ENCODE measurements at regions not wholly inside any gene's neighbourhood (a gene's known extent, or its start where the extent isn't known, plus 50 kb on each side); places are given as distances from the start of the nearest gene placed in this dataset.

DNA sequence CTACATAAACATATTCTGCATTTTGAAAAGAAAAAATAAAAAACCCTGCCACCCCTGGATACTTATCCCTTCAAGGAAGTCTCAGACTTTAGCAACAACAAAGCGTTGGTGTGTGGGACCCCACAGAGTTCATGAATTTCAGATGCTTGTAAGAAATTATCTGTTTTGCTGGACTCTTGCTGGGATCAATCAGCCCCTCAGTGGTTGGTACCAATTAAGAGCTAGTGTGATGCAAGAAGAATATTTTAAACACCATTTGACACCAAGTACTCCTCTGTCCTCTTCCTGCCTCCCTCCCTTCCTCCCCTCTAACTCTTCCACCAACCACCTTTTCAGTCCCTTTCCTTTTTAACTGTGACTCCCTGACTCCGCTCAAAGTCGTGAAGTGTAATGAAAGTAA is 51.5 kb downstream of the SST start:
- H3K36me3 ChIP-seq (ENCODE audit: control insufficient read depth, insufficient read depth, low read length, severe bottlenecking) = no peaks in the 10 kb centered on the region
- H3K4me3 ChIP-seq (ENCODE audit: low read length) = no peak overlapping the region
- H3K4me1 ChIP-seq (ENCODE audit: control insufficient read depth, insufficient read depth, low read length) = no peaks in the 10 kb centered on the region
- no peaks in the 10 kb centered on the region for H3K27me3 ChIP-seq (replicated peaks; ENCODE audit: control insufficient read depth, insufficient read depth, low read length)
- no peak overlapping the region for H3K9ac ChIP-seq (ENCODE audit: low read length)
- DNase-seq (ENCODE audit: low read depth) = no peak
- no peaks in the 10 kb centered on the region for H3K9me3 ChIP-seq (ENCODE audit: control insufficient read depth, low read length)

DNA sequence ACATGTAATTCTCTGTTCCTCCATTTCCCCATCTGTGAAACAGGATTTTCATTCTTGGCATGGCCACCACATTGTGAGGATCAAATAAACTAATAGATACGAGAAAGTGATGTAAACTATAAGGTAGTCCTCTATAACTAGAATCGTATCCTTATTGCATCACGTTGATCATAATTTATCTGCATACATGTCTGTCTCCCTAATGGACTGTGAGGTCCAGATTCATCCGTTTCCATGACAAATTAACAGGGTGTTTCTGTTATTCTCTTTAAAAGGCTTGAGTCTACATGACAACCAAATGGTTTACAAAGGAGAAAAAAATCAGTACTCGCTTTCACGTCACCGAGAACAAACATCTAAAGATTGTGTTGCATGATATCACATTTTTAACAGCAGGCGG is 53.0 kb downstream of the SST start:
- Histone ChIP-seq H3K4me1 (ENCODE audit: control insufficient read depth, insufficient read depth, low read length) (peaks cover 11% of the 10 kb centered on the region), H3K4me3 (ENCODE audit: low read length) (no peak overlapping the region)

DNA sequence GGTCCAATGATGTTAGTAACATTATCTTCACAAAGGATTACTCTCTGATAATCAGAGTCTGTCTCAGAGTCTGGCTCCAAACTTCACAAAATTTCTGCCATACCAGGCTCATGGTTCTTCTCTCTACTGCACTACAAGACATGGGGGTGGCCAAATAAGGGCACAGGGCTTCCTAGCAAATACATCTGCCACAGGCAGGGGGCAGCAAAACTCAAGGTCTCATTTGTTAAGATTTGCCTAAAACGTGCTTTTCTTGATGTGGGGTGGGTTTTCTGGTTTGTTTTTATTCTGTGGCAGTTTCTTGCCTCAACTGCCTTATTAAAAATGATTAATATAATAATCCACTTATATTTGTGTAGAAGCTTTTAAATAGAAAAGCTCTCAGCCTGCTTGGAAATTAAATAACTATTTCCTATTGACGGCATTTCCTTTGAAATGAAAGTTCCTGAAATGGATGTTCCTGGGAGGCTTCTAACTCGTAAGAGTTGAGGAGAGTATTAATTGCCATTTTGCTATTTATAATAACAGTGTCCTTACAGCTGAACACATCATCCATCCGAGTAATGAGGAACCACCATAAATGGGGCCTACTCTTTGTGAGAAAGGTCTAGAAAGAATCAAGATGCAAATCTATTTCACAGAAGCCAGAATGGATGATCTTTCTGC is 53.8 kb downstream of the SST start:
- Histone ChIP-seq H3K9me3 (ENCODE audit: control insufficient read depth, low read length) (no peaks in the 10 kb centered on the region), H3K4me3 (ENCODE audit: low read length) (no peak overlapping the region), H3K4me1 (ENCODE audit: control insufficient read depth, insufficient read depth, low read length) (peaks cover 18% of the 10 kb centered on the region), H3K36me3 (ENCODE audit: control insufficient read depth, insufficient read depth, low read length, severe bottlenecking) (no peaks in the 10 kb centered on the region), H3K9ac (ENCODE audit: low read length) (no peak overlapping the region), H3K27me3 (replicated peaks; ENCODE audit: control insufficient read depth, insufficient read depth, low read length) (no peaks in the 10 kb centered on the region)
- DNase-seq (ENCODE audit: low read depth) = peak; percentile 58

More for the DNA sequence above, 53.0 kb downstream of the SST start:
- Histone ChIP-seq H3K27me3 (replicated peaks; ENCODE audit: control insufficient read depth, insufficient read depth, low read length) (no peaks in the 10 kb centered on the region), H3K9ac (ENCODE audit: low read length) (no peak overlapping the region), H3K9me3 (ENCODE audit: control insufficient read depth, low read length) (no peaks in the 10 kb centered on the region), H3K36me3 (ENCODE audit: control insufficient read depth, insufficient read depth, low read length, severe bottlenecking) (no peaks in the 10 kb centered on the region)
- no peak for DNase-seq (ENCODE audit: low read depth)

DNA sequence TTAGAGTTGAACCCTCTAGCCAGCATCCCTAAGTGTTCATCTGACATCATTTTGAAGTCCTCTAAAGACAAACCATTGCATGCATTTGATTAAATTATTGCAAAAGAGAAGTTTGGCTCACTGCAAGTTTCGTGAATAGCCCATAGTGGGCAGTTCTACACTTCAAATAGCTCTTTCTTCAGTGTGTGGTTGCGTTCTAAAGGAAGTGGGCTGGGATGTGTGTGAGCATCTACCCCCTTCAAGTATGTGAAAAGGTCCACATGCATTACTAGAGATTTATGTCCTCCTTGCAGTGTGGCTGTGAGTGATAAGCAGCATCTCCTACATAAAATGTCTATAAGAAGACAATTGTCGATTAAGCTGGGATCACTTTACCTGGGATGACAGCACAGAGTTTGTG is 54.6 kb downstream of the SST start:
- no peak for DNase-seq (ENCODE audit: low read depth)
- Histone ChIP-seq H3K9ac (ENCODE audit: low read length) (no peak overlapping the region), H3K4me3 (ENCODE audit: low read length) (no peak overlapping the region)

DNA sequence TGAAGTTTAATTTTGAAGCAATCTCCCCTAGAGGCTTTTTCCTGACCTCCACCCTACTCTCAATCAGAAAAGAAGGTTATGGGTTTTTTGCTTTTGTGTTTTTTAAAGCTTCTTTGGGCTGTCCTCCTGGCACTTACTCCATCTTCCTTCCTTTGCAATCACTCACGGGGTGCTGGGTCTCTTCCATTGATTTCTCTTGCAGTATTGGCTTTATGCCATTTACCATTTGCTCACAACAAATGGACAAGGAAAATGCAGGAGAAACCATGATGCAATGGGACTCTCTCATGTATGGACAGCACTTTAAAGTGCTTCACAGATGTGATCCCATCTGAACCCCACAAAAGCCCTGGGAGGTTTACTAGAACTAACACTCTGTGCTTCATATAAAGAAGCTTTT is 57.5 kb downstream of the SST start:
- H3K36me3 ChIP-seq (ENCODE audit: control insufficient read depth, insufficient read depth, low read length, severe bottlenecking) = no peaks in the 10 kb centered on the region
- H3K4me3 ChIP-seq (ENCODE audit: low read length) = no peak overlapping the region
- no peaks in the 10 kb centered on the region for H3K9me3 ChIP-seq (ENCODE audit: control insufficient read depth, low read length)
- no peaks in the 10 kb centered on the region for H3K27me3 ChIP-seq (replicated peaks; ENCODE audit: control insufficient read depth, insufficient read depth, low read length)
- H3K4me1 ChIP-seq (ENCODE audit: control insufficient read depth, insufficient read depth, low read length) = peaks cover 36% of the 10 kb centered on the region
- H3K9ac ChIP-seq (ENCODE audit: low read length) = no peak overlapping the region
- DNase-seq (ENCODE audit: low read depth) = no peak

More for the DNA sequence above, 54.6 kb downstream of the SST start:
- Histone ChIP-seq H3K27me3 (replicated peaks; ENCODE audit: control insufficient read depth, insufficient read depth, low read length) (no peaks in the 10 kb centered on the region), H3K4me1 (ENCODE audit: control insufficient read depth, insufficient read depth, low read length) (peaks cover 26% of the 10 kb centered on the region), H3K36me3 (ENCODE audit: control insufficient read depth, insufficient read depth, low read length, severe bottlenecking) (no peaks in the 10 kb centered on the region), H3K9me3 (ENCODE audit: control insufficient read depth, low read length) (no peaks in the 10 kb centered on the region)

DNA sequence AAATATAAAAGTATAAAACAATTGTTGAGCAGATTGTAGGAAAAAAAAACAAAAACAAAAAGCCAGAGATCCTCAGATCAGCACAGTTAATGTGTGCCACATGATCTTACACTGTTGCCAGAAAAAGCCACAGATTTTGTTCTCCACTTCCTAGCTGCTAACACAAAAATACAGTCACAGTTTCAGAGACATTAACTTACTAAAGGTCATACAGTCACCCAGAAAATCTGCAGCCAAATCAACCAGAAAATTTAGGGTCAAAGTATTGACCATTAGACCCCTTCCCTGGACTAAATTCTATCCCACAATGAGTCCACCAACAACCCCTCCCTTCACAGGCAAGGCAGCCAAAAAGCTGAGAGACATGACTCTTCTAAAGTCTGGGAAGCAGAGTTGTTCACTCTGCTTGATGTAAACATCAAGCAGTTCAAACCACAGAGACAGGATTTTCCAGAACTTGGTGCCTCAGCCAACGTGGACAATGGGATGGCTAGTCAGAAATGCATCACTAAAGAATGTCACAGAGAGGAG is 59.1 kb downstream of the SST start:
- peak; percentile 37 for DNase-seq (ENCODE audit: low read depth)
- H3K4me3 ChIP-seq (ENCODE audit: low read length) = no peak overlapping the region

DNA sequence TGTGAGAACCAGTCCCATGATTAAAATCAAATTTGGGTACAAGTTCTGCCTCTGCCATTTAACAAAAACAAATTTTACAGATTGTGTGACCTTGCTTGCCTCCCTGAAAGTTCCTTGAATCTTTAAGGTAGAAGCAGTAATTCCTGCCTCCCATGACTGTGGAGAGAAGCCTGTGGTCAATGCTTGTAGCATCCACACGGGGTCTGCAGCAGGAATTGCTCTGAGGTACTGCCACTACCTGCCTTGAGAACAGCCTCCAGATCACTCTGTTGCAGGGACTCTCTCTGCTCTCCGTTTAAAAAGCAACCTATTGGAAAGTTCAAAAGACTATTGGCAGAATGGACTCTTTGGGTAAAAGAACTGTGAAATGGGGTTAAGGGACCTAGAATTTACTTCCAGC is 75.9 kb downstream of the SST start:
- Histone ChIP-seq H3K27me3 (replicated peaks; ENCODE audit: control insufficient read depth, insufficient read depth, low read length) (no peaks in the 10 kb centered on the region), H3K4me3 (ENCODE audit: low read length) (no peak overlapping the region), H3K9me3 (ENCODE audit: control insufficient read depth, low read length) (no peaks in the 10 kb centered on the region), H3K36me3 (ENCODE audit: control insufficient read depth, insufficient read depth, low read length, severe bottlenecking) (no peaks in the 10 kb centered on the region), H3K9ac (ENCODE audit: low read length) (no peak overlapping the region), H3K4me1 (ENCODE audit: control insufficient read depth, insufficient read depth, low read length) (peaks cover 13% of the 10 kb centered on the region)
- DNase-seq (ENCODE audit: low read depth) = no peak

More for the DNA sequence above, 59.1 kb downstream of the SST start:
- Histone ChIP-seq H3K4me1 (ENCODE audit: control insufficient read depth, insufficient read depth, low read length) (peaks cover 36% of the 10 kb centered on the region), H3K36me3 (ENCODE audit: control insufficient read depth, insufficient read depth, low read length, severe bottlenecking) (no peaks in the 10 kb centered on the region), H3K9me3 (ENCODE audit: control insufficient read depth, low read length) (peaks cover 10% of the 10 kb centered on the region), H3K27me3 (replicated peaks; ENCODE audit: control insufficient read depth, insufficient read depth, low read length) (no peaks in the 10 kb centered on the region), H3K9ac (ENCODE audit: low read length) (peak overlapping the region; percentile 48)

DNA sequence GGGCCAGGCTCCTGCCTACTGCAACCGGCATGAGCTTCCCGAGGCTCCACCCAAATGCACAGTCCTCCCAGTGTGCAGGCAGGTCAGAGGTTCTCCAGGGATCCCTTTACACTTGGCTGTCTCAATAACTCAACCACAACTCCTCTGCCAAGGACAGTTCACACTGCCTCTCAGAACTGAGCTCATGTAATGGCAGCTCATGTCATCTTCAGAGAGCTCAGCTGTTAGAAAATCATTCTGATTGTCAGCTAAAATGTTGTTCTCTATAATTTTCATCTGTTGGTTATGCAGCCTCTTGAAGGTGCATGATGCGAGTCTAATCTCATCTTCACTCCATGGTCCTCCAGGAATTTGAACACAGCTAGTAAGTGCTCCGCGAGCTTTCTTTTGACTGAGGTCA is 76.7 kb downstream of the SST start:
- H3K4me1 ChIP-seq (ENCODE audit: control insufficient read depth, insufficient read depth, low read length) = peaks cover 13% of the 10 kb centered on the region
- no peak for DNase-seq (ENCODE audit: low read depth)
- no peaks in the 10 kb centered on the region for H3K36me3 ChIP-seq (ENCODE audit: control insufficient read depth, insufficient read depth, low read length, severe bottlenecking)
- no peak overlapping the region for H3K9ac ChIP-seq (ENCODE audit: low read length)
- H3K9me3 ChIP-seq (ENCODE audit: control insufficient read depth, low read length) = no peaks in the 10 kb centered on the region
- no peaks in the 10 kb centered on the region for H3K27me3 ChIP-seq (replicated peaks; ENCODE audit: control insufficient read depth, insufficient read depth, low read length)
- no peak overlapping the region for H3K4me3 ChIP-seq (ENCODE audit: low read length)

DNA sequence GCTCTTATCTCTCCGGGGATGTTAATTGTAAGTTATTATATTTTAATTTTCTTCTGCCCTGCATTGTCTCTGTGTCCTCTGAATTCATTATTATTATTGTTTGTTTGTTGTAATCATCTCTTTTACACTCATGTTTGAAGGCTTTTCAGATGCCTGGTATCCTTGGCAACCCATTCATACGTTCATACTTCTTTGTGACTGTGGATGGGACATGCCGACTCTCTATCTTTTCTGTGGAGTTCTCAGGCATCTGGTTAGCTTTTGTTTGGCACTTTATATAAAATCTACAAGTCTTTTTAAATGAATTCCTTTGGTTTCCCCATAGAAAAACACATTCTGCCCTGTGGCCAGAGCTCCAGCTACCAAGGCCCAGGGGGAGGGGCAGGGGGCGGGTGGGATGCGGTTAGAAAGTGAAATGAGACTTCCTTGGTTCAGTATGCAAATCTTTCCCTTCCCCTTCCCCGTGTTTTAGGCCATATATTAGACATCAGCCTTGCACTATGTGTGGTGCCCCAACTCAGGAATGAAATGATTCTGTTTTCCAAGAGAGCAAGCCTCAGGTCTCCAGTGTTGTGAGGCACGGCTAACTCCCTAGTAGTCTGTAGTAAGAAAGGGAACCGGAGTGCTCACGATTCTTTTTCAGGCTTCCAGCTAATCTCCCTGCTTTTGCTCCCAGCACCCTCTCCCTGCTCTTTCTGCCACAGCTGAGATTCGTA is 79.2 kb downstream of the SST start:
- DNase-seq (ENCODE audit: low read depth) = peak; percentile 2
- H3K4me3 ChIP-seq (ENCODE audit: low read length) = no peak overlapping the region
- no peak overlapping the region for H3K9ac ChIP-seq (ENCODE audit: low read length)
- H3K36me3 ChIP-seq (ENCODE audit: control insufficient read depth, insufficient read depth, low read length, severe bottlenecking) = no peaks in the 10 kb centered on the region
- peaks cover 19% of the 10 kb centered on the region for H3K4me1 ChIP-seq (ENCODE audit: control insufficient read depth, insufficient read depth, low read length)
- no peaks in the 10 kb centered on the region for H3K9me3 ChIP-seq (ENCODE audit: control insufficient read depth, low read length)
- no peaks in the 10 kb centered on the region for H3K27me3 ChIP-seq (replicated peaks; ENCODE audit: control insufficient read depth, insufficient read depth, low read length)

DNA sequence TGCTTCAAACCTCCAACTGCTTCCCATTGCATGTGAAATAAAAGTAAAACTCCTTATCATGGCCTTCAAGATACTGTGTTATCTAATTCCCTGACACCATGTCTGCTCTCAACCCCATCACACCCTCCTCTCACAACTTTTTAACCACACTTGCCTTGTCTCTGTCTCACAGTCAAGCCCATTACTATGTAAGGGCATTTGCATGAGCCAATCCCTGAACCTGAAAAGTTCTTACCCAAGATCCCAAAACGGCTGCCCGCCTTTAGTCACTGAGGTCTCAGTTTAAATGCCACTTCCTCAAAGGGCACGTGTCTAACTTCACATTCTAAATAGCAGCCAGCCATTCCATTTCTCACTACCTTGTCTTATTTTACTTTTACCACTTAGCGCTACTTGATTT is 83.1 kb downstream of the SST start:
- Histone ChIP-seq H3K4me3 (ENCODE audit: low read length) (no peak overlapping the region), H3K4me1 (ENCODE audit: control insufficient read depth, insufficient read depth, low read length) (peaks cover 17% of the 10 kb centered on the region)

DNA sequence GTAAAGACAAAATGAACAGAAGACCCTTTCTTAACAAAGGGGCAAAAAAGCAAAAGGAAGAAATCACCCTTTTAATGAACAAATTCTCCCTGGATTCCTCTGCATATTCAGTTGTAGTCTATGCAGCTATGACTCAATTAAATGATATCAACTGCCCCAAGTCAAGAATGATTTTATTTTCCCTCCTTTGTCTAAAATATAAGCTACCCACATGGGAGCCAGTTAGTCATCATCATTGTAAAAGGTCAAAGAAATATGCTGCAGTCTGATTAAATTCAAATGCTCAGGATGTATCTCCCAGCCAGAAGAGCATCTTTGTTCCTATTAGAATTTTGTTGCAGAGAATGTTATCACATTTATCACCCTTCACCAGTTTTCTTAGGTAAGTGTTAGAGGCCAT is 84.0 kb downstream of the SST start:
- Histone ChIP-seq H3K4me3 (ENCODE audit: low read length) (no peak overlapping the region), H3K4me1 (ENCODE audit: control insufficient read depth, insufficient read depth, low read length) (peaks cover 8% of the 10 kb centered on the region)
- DNase-seq (ENCODE audit: low read depth) = no peak

More for the DNA sequence above, 83.1 kb downstream of the SST start:
- Histone ChIP-seq H3K27me3 (replicated peaks; ENCODE audit: control insufficient read depth, insufficient read depth, low read length) (no peaks in the 10 kb centered on the region), H3K9me3 (ENCODE audit: control insufficient read depth, low read length) (no peaks in the 10 kb centered on the region), H3K9ac (ENCODE audit: low read length) (no peak overlapping the region), H3K36me3 (ENCODE audit: control insufficient read depth, insufficient read depth, low read length, severe bottlenecking) (no peaks in the 10 kb centered on the region)
- no peak for DNase-seq (ENCODE audit: low read depth)

More for the DNA sequence above, 84.0 kb downstream of the SST start:
- Histone ChIP-seq H3K36me3 (ENCODE audit: control insufficient read depth, insufficient read depth, low read length, severe bottlenecking) (no peaks in the 10 kb centered on the region), H3K9ac (ENCODE audit: low read length) (no peak overlapping the region), H3K27me3 (replicated peaks; ENCODE audit: control insufficient read depth, insufficient read depth, low read length) (no peaks in the 10 kb centered on the region), H3K9me3 (ENCODE audit: control insufficient read depth, low read length) (no peaks in the 10 kb centered on the region)
